ENCODE measurements at regions not wholly inside any gene's neighbourhood (a gene's known extent, or its start where the extent isn't known, plus 50 kb on each side); places are given as distances from the start of the nearest gene placed in this dataset.

- ChIA-PET POLR2A (no interaction called here), CTCF (no interaction called here)
- H3K27me3 Mint-ChIP-seq, result peaks cover 7% of the 10 kb centered on the region
- no peak overlapping the region for H3K4me3 Mint-ChIP-seq
- H3K9me3 Mint-ChIP-seq, result peaks cover 12% of the 10 kb centered on the region
- no peak overlapping the region for H3K27ac Mint-ChIP-seq
- DNase-seq, result no peak
- H3K36me3 Mint-ChIP-seq (ENCODE audit: low read depth), result no peaks in the 10 kb centered on the region
- H3K4me1 Mint-ChIP-seq, result no peaks in the 10 kb centered on the region
Observed at GRCh38 chr14:76657404-76657803, 103.9 kb upstream of the VASH1 start.

- Mint-ChIP-seq H3K27ac (no peak overlapping the region), H3K4me1 (no peaks in the 10 kb centered on the region), H3K9me3 (peaks cover 12% of the 10 kb centered on the region), H3K27me3 (peaks cover 7% of the 10 kb centered on the region), H3K4me3 (no peak overlapping the region), H3K36me3 (ENCODE audit: low read depth) (no peaks in the 10 kb centered on the region)
- ChIA-PET CTCF (no interaction called here), POLR2A (no interaction called here)
- DNase-seq, result no peak
Observed at GRCh38 chr14:76657846-76658245, 103.4 kb upstream of the VASH1 start.

- no peak overlapping the region for H3K4me3 Mint-ChIP-seq
- DNase-seq, result no peak
- peaks cover 8% of the 10 kb centered on the region for H3K9me3 Mint-ChIP-seq
- H3K27me3 Mint-ChIP-seq, result peaks cover 4% of the 10 kb centered on the region
- CTCF ChIA-PET, result no interaction called here
- H3K36me3 Mint-ChIP-seq (ENCODE audit: low read depth), result no peaks in the 10 kb centered on the region
- no peaks in the 10 kb centered on the region for H3K4me1 Mint-ChIP-seq
- H3K27ac Mint-ChIP-seq, result no peak overlapping the region
- POLR2A ChIA-PET, result no interaction called here
Observed at GRCh38 chr14:76662580-76662979, 98.7 kb upstream of the VASH1 start.

GRCh38 chr14:76664790-76665189 is 96.5 kb upstream of the VASH1 start:
- no peaks in the 10 kb centered on the region for H3K4me1 Mint-ChIP-seq
- peaks cover 7% of the 10 kb centered on the region for H3K27me3 Mint-ChIP-seq
- no peaks in the 10 kb centered on the region for H3K36me3 Mint-ChIP-seq (ENCODE audit: low read depth)
- CTCF ChIA-PET, result no interaction called here
- POLR2A ChIA-PET, result no interaction called here
- H3K9me3 Mint-ChIP-seq, result no peaks in the 10 kb centered on the region
- no peak overlapping the region for H3K27ac Mint-ChIP-seq
- DNase-seq, result no peak
- no peak overlapping the region for H3K4me3 Mint-ChIP-seq

GRCh38 chr14:76666746-76667145 is 94.5 kb upstream of the VASH1 start:
- no peak overlapping the region for H3K4me3 Mint-ChIP-seq
- DNase-seq, result no peak
- ChIA-PET POLR2A (no interaction called here), CTCF (no interaction called here)
- H3K27ac Mint-ChIP-seq, result no peak overlapping the region
- H3K27me3 Mint-ChIP-seq, result peaks cover 5% of the 10 kb centered on the region
- no peaks in the 10 kb centered on the region for H3K36me3 Mint-ChIP-seq (ENCODE audit: low read depth)
- H3K4me1 Mint-ChIP-seq, result no peaks in the 10 kb centered on the region
- H3K9me3 Mint-ChIP-seq, result no peaks in the 10 kb centered on the region

- CTCF ChIA-PET, result no interaction called here
Observed at GRCh38 chr14:76669770-76670169, 91.5 kb upstream of the VASH1 start.

GRCh38 chr14:76672123-76672522 is 89.1 kb upstream of the VASH1 start:
- H3K4me3 Mint-ChIP-seq, result no peak overlapping the region
- POLR2A ChIA-PET, result no interaction called here
- CTCF ChIA-PET, result no interaction called here

More at GRCh38 chr14:76669770-76670169, 91.5 kb upstream of the VASH1 start:
- H3K36me3 Mint-ChIP-seq (ENCODE audit: low read depth), result no peaks in the 10 kb centered on the region
- DNase-seq, result no peak
- H3K27me3 Mint-ChIP-seq, result peaks cover 2% of the 10 kb centered on the region
- no peaks in the 10 kb centered on the region for H3K9me3 Mint-ChIP-seq
- POLR2A ChIA-PET, result no interaction called here
- no peak overlapping the region for H3K4me3 Mint-ChIP-seq
- no peaks in the 10 kb centered on the region for H3K4me1 Mint-ChIP-seq
- H3K27ac Mint-ChIP-seq, result no peak overlapping the region

GRCh38 chr14:76673261-76673660 is 88.0 kb upstream of the VASH1 start:
- Mint-ChIP-seq H3K9me3 (no peaks in the 10 kb centered on the region), H3K36me3 (ENCODE audit: low read depth) (no peaks in the 10 kb centered on the region), H3K4me1 (no peaks in the 10 kb centered on the region), H3K27ac (no peak overlapping the region), H3K27me3 (peaks cover 1% of the 10 kb centered on the region), H3K4me3 (no peak overlapping the region)
- no peak for DNase-seq
- POLR2A ChIA-PET, result no interaction called here
- CTCF ChIA-PET, result no interaction called here

More at GRCh38 chr14:76672123-76672522, 89.1 kb upstream of the VASH1 start:
- Mint-ChIP-seq H3K36me3 (ENCODE audit: low read depth) (no peaks in the 10 kb centered on the region), H3K9me3 (no peaks in the 10 kb centered on the region), H3K27me3 (peaks cover 2% of the 10 kb centered on the region), H3K4me1 (no peaks in the 10 kb centered on the region), H3K27ac (no peak overlapping the region)
- no peak for DNase-seq

- no peaks in the 10 kb centered on the region for H3K27me3 Mint-ChIP-seq
- no peak overlapping the region for H3K4me3 Mint-ChIP-seq
- CTCF ChIA-PET, result no interaction called here
- DNase-seq, result no peak
- no peak overlapping the region for H3K27ac Mint-ChIP-seq
- no peaks in the 10 kb centered on the region for H3K9me3 Mint-ChIP-seq
- POLR2A ChIA-PET, result no interaction called here
- no peaks in the 10 kb centered on the region for H3K4me1 Mint-ChIP-seq
- no peaks in the 10 kb centered on the region for H3K36me3 Mint-ChIP-seq (ENCODE audit: low read depth)
Observed at GRCh38 chr14:76675046-76675445, 86.2 kb upstream of the VASH1 start.

GRCh38 chr14:76676539-76676938 is 84.7 kb upstream of the VASH1 start:
- peaks cover 5% of the 10 kb centered on the region for H3K9me3 Mint-ChIP-seq
- H3K27me3 Mint-ChIP-seq, result peaks cover 3% of the 10 kb centered on the region
- no peaks in the 10 kb centered on the region for H3K36me3 Mint-ChIP-seq (ENCODE audit: low read depth)
- ChIA-PET POLR2A (no interaction called here), CTCF (no interaction called here)
- H3K27ac Mint-ChIP-seq, result no peak overlapping the region
- DNase-seq, result no peak
- no peak overlapping the region for H3K4me3 Mint-ChIP-seq
- H3K4me1 Mint-ChIP-seq, result no peaks in the 10 kb centered on the region

GRCh38 chr14:76677534-76678145 is 83.6 kb upstream of the VASH1 start:
- H3K27me3 Mint-ChIP-seq, result peaks cover 4% of the 10 kb centered on the region
- POLR2A ChIA-PET, result no interaction called here
- CTCF ChIA-PET, result no interaction called here
- no peaks in the 10 kb centered on the region for H3K4me1 Mint-ChIP-seq
- no peak overlapping the region for H3K4me3 Mint-ChIP-seq
- no peaks in the 10 kb centered on the region for H3K36me3 Mint-ChIP-seq (ENCODE audit: low read depth)
- no peak for DNase-seq
- no peak overlapping the region for H3K27ac Mint-ChIP-seq
- peaks cover 10% of the 10 kb centered on the region for H3K9me3 Mint-ChIP-seq

GRCh38 chr14:76678244-76678800 is 82.9 kb upstream of the VASH1 start:
- Mint-ChIP-seq H3K4me1 (no peaks in the 10 kb centered on the region), H3K36me3 (ENCODE audit: low read depth) (no peaks in the 10 kb centered on the region), H3K9me3 (peaks cover 15% of the 10 kb centered on the region), H3K27me3 (peaks cover 8% of the 10 kb centered on the region), H3K4me3 (no peak overlapping the region), H3K27ac (no peak overlapping the region)
- ChIA-PET CTCF (no interaction called here), POLR2A (no interaction called here)
- DNase-seq, result no peak

- no peak overlapping the region for H3K27ac Mint-ChIP-seq
- no peak for DNase-seq
- H3K4me1 Mint-ChIP-seq, result no peaks in the 10 kb centered on the region
- H3K9me3 Mint-ChIP-seq, result peaks cover 15% of the 10 kb centered on the region
- peaks cover 23% of the 10 kb centered on the region for H3K27me3 Mint-ChIP-seq
- H3K36me3 Mint-ChIP-seq (ENCODE audit: low read depth), result no peaks in the 10 kb centered on the region
- POLR2A ChIA-PET, result no interaction called here
- no peak overlapping the region for H3K4me3 Mint-ChIP-seq
- CTCF ChIA-PET, result no interaction called here
Observed at GRCh38 chr14:76682367-76682766, 78.9 kb upstream of the VASH1 start.

- DNase-seq, result no peak
- H3K27me3 Mint-ChIP-seq, result peaks cover 28% of the 10 kb centered on the region
- CTCF ChIA-PET, result interaction anchor here (1.2 kb wide), 1 partner anchor 24 kb away, joined by 3 read pairs; no protein-coding TSS in a partner anchor
- H3K9me3 Mint-ChIP-seq, result peaks cover 10% of the 10 kb centered on the region
- no peaks in the 10 kb centered on the region for H3K4me1 Mint-ChIP-seq
- H3K27ac Mint-ChIP-seq, result no peak overlapping the region
- POLR2A ChIA-PET, result no interaction called here
- no peak overlapping the region for H3K4me3 Mint-ChIP-seq
- H3K36me3 Mint-ChIP-seq (ENCODE audit: low read depth), result no peaks in the 10 kb centered on the region
Observed at GRCh38 chr14:76686646-76687045, 74.6 kb upstream of the VASH1 start.
